ENCODE measurements at regions not wholly inside any gene's neighbourhood (a gene's known extent, or its start where the extent isn't known, plus 50 kb on each side); places are given as distances from the start of the nearest gene placed in this dataset.
A peak's percentile ranks its signal among the peaks of the same experiment; 100 is the strongest.
"Not testable (repeated sequence)": the region's sequence is repeated elsewhere in the genome, so short reads cannot be mapped to it uniquely, and the experiment has no call there.

DNA sequence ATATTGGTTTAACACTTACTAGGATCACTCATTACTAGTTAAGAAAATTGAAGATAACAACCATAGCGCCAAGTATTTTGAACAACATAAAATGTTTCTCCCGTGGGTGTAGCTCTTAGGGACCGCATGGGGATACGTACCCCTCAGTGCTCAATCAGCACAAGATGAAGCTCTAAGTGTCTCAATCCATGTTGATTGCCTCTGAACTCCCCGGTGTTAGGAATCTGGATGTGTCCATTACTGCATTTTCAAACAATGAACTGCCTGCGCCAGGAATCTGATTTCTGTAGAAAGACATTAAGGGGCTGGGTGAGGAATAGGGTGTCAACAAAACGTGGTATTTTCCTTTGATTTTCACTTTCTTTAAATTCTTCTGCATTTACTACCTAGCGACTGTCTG, 100.2 kb downstream of the LMO4 start:
- Mint-ChIP-seq H3K4me3 (no peak overlapping the region), H3K36me3 (no peaks in the 10 kb centered on the region), H3K4me1 (no peaks in the 10 kb centered on the region), H3K27ac (no peak overlapping the region), H3K9me3 (no peaks in the 10 kb centered on the region)
- DNase-seq (ENCODE audit: low spot score in 2 of 2) (no peak), ATAC-seq (no peak)

DNA sequence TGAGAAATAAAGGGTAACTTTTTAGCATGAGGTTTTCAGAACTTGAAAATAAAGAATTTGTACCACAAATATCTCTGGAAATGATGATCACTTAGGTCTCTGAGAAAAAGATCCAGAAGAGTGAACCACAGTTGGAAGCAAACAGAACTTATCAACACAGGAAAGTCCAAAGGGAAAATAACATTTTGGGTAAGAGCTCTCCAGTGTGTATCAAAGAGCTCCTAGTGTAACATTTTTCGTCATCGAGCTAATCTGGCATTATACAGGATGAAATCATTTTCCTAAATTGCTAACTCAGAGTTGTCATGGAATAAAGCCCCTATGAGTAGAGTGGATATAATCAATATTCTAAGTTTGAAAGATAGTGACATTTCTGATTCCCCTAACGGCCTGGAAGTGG, 104.0 kb downstream of the LMO4 start:
- no peaks in the 10 kb centered on the region for H3K36me3 Mint-ChIP-seq

DNA sequence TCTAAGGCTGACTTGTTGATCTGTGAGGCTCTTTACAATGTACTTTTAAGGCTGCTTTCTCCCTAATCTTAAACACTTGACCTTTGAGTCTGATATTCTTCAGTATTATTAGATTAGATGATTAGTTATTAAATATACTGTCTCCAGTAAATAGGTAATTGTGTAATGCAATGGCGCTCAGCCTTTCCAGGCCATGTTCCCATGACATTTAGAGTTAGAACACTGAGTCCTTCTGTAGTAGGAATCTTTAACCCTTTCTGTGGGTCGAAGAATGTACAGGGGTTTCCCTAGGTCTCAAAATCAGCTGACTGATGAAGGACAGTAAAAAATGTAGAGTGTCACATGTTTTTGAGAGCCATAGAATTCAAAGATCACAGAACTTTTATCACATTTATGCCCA, 104.4 kb downstream of the LMO4 start:
- not testable (repeated sequence) for H3K36me3 Mint-ChIP-seq; DNase-seq (ENCODE audit: low spot score in 2 of 2); H3K4me3 Mint-ChIP-seq; H3K27ac Mint-ChIP-seq; H3K9me3 Mint-ChIP-seq; ATAC-seq
- H3K4me1 Mint-ChIP-seq = peaks cover 12% of the 10 kb centered on the region

More for the DNA sequence above, 104.0 kb downstream of the LMO4 start:
- ATAC-seq (no peak), DNase-seq (ENCODE audit: low spot score in 2 of 2) (no peak)
- Mint-ChIP-seq H3K4me1 (peaks cover 12% of the 10 kb centered on the region), H3K9me3 (no peaks in the 10 kb centered on the region), H3K4me3 (no peak overlapping the region), H3K27ac (no peak overlapping the region)

DNA sequence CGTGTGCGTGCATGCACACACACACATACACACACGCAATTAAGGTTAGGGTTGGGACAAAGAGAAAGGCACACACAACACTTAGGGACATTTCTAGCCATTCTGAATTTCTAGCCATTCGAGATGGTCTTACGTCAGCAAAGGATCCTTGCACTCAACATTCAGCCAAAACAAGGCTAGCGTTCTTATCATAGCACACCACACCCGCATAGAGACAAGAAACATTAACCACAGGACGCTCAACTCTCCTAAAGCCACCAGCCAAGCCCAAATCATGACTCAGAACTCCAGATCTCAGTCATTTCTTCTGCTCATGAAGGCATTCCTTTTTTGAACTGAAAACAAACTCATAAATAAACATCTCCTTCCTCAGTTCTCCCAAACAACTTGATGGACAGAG, 106.8 kb downstream of the LMO4 start:
- ATAC-seq (peak; percentile 97), DNase-seq (ENCODE audit: low spot score in 2 of 2) (no peak)
- no peak overlapping the region for H3K4me3 Mint-ChIP-seq

DNA sequence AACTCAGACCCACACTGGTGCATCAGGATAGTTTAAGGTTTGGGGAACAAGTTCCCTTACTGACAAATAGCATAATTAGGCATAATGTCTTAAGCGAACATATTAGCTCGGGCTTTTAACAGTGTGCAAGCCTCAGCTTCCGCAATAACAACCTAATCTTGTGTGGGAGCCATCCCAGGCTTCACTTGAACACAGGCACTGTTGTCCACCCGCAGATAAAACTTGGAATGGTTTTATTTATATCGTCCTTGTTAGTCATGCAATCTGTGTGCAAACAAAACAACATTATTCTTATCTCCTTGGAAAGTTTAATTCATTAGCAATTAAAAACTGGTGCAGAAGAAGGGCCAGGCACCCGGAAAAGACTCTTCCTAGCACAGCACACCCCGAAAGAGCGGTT, 107.4 kb downstream of the LMO4 start:
- not testable (repeated sequence) for DNase-seq (ENCODE audit: low spot score in 2 of 2); ATAC-seq; H3K4me3 Mint-ChIP-seq; H3K27ac Mint-ChIP-seq; H3K9me3 Mint-ChIP-seq; H3K36me3 Mint-ChIP-seq
- H3K4me1 Mint-ChIP-seq = peaks cover 12% of the 10 kb centered on the region

More for the DNA sequence above, 106.8 kb downstream of the LMO4 start:
- Mint-ChIP-seq H3K36me3 (no peaks in the 10 kb centered on the region), H3K27ac (no peak overlapping the region), H3K4me1 (peaks cover 12% of the 10 kb centered on the region), H3K9me3 (no peaks in the 10 kb centered on the region)

DNA sequence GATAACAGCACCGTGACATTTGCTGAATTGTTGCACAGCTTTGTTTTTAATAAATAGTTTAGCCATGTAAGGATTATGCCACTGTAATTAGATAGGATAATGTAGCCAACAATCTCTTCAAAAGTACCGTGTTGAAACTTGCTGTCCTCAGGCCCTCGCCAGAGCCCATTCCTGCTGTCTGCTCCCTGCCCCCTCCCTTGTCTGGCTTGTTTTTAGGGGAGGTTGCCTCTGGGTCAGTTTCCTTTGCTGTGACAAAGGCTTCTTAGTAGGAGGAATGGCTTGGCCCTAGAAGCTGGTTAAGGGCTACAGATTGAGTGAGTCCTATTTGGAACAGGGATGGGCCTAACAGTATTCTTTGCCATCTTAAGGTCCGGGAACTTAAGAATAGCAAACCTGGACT, 107.9 kb downstream of the LMO4 start:
- Mint-ChIP-seq H3K27ac (no peak overlapping the region), H3K9me3 (no peaks in the 10 kb centered on the region), H3K36me3 (no peaks in the 10 kb centered on the region), H3K4me1 (peaks cover 12% of the 10 kb centered on the region), H3K4me3 (no peak overlapping the region)
- DNase-seq (ENCODE audit: low spot score in 2 of 2) (no peak), ATAC-seq (no peak)

DNA sequence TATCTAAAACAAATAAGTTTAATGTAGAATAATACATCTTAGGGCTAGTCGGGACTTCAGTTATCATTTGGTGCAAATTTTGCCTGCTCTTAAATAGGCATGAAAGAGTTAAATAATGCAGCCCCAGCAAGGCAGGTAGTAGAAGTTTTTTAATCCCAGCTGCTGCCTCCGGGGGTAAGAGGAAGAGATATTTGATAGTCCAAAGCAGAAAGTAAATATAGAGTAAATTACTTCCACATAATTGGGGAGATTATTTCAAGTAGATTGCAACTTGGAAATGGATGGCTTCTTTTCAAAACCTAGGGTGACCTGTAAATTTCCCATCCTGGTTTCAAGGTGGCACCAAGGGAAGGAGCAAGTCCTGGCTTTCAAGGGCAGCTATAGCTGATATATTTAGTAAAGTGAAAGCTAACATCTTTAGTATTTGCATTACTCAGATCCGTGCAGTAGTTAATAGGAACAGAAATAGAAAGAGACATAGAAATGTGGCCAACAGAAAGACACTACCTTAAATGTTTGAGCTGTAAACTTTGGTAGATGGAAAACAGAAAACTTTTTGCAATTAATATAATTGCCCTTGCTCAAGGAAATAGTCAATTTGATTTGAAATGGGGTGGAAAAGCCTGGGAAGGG, 109.1 kb downstream of the LMO4 start:
- Mint-ChIP-seq H3K9me3 (no peaks in the 10 kb centered on the region), H3K4me3 (no peak overlapping the region), H3K4me1 (peaks cover 12% of the 10 kb centered on the region), H3K27ac (no peak overlapping the region), H3K36me3 (no peaks in the 10 kb centered on the region)
- no peak for DNase-seq (ENCODE audit: low spot score in 2 of 2)
- no peak for ATAC-seq

DNA sequence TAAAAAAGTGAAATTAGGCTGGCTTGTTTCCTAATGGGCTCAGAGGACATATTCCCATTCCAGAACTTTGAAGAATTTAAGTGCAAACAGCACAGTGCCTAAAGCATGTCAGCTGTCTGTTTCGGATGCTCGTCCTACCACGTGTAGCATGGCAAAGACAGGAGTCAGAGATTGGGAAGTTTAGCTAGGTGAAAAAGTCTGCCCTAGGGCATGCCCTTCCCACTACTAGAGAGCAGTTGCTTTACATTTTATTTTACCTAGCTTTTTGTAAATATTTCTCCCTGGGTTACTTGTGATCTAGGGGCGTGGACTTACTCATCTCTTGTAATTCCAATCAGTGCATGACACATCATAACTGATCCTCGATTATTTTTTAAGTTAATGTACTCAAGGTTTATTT, 111.1 kb downstream of the LMO4 start:
- DNase-seq (ENCODE audit: low spot score in 2 of 2) = no peak
- H3K9me3 Mint-ChIP-seq = peaks cover 6% of the 10 kb centered on the region
- H3K27ac Mint-ChIP-seq = no peak overlapping the region
- ATAC-seq = no peak
- peaks cover 8% of the 10 kb centered on the region for H3K4me1 Mint-ChIP-seq
- H3K36me3 Mint-ChIP-seq = no peaks in the 10 kb centered on the region
- no peak overlapping the region for H3K4me3 Mint-ChIP-seq

DNA sequence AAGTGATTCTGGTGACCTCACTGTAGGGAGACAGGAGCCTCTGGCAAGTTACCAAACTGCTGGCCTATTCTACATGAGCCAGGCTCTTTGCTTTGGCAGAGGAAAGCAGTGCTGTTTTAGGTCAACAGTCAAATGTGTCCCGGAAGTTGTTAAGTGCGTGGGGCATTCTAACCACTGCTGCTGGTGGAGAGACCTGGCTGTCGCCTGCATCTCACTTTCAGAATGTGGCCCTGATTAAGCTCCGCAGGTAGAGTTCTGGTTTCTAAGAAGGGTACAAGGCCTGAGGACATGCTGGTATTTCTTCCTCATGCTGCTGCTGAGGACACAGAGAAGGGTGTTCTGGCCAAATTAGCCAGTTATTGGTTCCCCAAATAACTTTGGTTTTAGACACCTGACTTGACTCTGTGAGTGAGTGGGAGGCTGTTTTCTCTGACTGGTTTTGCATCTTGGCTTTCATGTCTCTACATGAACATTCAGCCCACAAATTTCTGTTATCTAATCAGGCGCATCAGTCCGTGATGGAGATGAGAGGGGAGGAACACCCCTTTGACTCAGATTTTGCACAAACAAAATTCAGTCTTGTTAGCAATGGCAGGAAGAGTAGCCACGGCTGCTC, 120.8 kb downstream of the LMO4 start:
- Mint-ChIP-seq H3K4me3 (peak overlapping the region; percentile 48), H3K36me3 (no peaks in the 10 kb centered on the region), H3K9me3 (peaks cover 7% of the 10 kb centered on the region), H3K4me1 (peaks cover 19% of the 10 kb centered on the region), H3K27ac (peak overlapping the region; percentile 80)
- peak; percentile 94 for ATAC-seq
- peak; percentile 18 to 57 for DNase-seq (ENCODE audit: low spot score in 2 of 2)

DNA sequence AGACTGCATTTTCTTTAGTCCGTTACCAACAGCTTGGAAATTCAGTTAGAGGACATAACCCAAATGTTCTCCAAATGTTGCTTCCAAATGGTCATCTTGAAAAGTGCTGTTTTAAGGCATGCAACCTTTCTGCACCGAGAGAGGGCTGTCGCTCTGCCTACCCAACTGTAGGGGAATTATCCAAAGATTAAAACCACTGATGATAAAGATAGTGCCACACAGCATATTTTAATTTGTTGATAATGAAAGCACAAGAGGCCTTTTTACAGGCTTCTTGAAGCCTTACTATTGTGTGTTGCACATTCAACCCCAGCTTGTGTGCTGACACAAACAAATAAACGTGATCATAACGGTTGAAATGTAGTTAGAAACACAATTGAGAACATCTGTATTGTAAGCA, 121.5 kb downstream of the LMO4 start:
- DNase-seq (ENCODE audit: low spot score in 2 of 2) (no peak), ATAC-seq (no peak)
- H3K4me1 Mint-ChIP-seq = peaks cover 19% of the 10 kb centered on the region
- peak overlapping the region; percentile 48 for H3K4me3 Mint-ChIP-seq
- H3K36me3 Mint-ChIP-seq = no peaks in the 10 kb centered on the region
- peak overlapping the region; percentile 80 for H3K27ac Mint-ChIP-seq
- H3K9me3 Mint-ChIP-seq = peaks cover 4% of the 10 kb centered on the region

DNA sequence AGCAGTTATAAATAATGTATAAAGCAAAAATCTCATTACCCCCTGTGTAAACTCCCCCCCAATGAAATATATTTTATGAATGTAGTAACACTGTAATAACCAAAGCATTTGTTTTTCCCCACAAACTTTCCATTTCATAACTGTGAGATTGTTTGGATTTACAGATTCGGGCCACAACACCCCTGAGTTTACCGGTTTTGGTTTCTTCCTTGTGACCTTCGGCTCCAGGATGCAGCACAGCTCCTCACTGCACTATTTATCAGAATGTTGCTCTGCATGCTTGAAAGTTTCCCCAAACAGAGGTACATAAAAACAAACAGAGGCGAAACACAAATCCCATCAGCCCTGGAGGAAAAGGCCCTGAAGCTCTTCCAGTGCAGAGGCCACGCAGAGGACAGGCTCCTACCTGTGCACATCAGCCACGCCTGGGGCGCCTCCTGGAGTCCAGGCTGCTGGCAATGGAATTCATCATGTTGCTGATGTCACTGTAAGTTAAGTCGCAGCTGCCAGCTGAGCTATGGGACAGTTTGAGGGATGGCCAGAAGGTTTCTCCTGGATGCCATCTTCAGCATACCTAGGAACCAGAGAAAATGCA, 122.0 kb downstream of the LMO4 start:
- Mint-ChIP-seq H3K27ac (no peak overlapping the region), H3K36me3 (no peaks in the 10 kb centered on the region), H3K4me3 (peak overlapping the region; percentile 48), H3K9me3 (no peaks in the 10 kb centered on the region), H3K4me1 (peaks cover 19% of the 10 kb centered on the region)
- no peak for DNase-seq (ENCODE audit: low spot score in 2 of 2)
- no peak for ATAC-seq

DNA sequence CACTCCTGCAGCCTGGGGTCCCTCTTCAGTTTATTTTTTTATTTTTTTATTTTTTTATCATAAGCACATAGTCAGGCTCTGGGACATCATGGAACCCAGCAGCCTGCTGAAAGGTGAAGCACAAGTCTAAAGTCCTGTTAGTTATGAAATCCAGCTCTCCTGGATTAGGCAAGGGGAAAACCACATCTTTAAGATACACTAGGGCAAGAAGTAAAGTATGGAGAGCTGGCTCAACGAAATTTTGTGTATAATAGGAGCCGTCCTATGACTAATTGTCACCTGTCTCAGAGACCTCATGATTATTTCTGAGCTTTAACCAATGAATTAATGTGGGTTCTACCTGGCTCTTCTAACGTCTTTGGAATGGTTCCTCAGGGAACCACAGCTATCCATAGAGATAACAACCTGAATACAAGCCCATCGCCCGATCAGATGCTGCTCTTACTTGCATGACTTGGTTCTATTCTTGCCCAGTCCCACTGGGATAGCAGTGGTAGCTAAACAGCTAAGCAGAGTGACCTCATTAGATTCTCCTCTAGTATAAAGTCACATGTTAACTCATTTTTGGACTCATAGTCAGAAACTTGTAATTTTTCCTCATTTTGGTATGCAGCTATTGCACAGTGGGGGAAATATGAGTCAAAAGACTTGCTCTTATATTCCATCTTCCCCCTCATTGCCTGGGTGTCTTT, 122.7 kb downstream of the LMO4 start:
- DNase-seq (ENCODE audit: low spot score in 2 of 2) (no peak), ATAC-seq (peak; percentile 47)
- H3K4me3 Mint-ChIP-seq = no peak overlapping the region
- no peaks in the 10 kb centered on the region for H3K36me3 Mint-ChIP-seq
- no peak overlapping the region for H3K27ac Mint-ChIP-seq
- H3K4me1 Mint-ChIP-seq = peaks cover 19% of the 10 kb centered on the region
- H3K9me3 Mint-ChIP-seq = no peaks in the 10 kb centered on the region

DNA sequence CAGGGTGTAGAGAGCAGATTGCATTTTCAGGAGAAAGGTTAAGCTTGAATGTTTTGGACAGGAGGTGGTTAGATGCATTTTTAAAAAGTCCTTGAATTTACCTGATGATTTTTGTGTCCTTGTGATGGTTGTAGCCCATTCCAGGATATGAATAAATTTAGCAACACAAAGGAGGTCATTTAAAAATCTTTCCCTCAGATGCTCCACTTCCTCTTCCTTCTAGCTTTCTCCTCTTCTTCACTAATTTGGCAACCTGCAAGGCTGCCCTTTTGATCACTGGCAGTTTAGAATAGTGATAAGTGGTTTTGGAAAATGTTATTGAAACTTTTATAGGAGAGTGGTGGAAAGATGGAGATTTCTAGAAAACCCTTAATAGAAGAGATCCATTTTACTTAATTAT, 124.0 kb downstream of the LMO4 start:
- no peaks in the 10 kb centered on the region for H3K9me3 Mint-ChIP-seq
- H3K4me3 Mint-ChIP-seq = no peak overlapping the region
- DNase-seq (ENCODE audit: low spot score in 2 of 2) = no peak
- H3K36me3 Mint-ChIP-seq = no peaks in the 10 kb centered on the region
- peaks cover 19% of the 10 kb centered on the region for H3K4me1 Mint-ChIP-seq
- no peak overlapping the region for H3K27ac Mint-ChIP-seq
- no peak for ATAC-seq

DNA sequence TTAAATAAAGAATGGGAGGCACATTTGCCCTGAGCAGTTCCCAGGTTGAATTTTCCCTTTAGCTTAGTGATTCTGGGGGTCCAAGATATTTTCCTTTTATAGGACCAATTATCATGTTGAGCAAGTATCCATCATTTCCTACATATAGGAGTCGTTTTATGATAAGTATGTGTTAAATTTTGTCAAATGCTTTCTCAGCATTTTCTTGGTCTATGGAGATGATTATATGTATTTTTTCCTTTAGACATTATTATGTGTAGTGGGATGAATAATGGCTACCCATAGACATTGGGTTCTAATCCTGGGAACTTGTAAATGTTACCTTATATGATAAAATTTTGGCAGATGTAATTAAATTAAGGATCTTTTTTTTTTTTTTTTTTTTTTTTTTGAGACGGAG, 128.7 kb downstream of the LMO4 start:
- no peak overlapping the region for H3K4me3 Mint-ChIP-seq
- no peaks in the 10 kb centered on the region for H3K36me3 Mint-ChIP-seq
- ATAC-seq = no peak
- no peak overlapping the region for H3K27ac Mint-ChIP-seq
- no peaks in the 10 kb centered on the region for H3K9me3 Mint-ChIP-seq
- H3K4me1 Mint-ChIP-seq = no peaks in the 10 kb centered on the region
- no peak for DNase-seq (ENCODE audit: low spot score in 2 of 2)

DNA sequence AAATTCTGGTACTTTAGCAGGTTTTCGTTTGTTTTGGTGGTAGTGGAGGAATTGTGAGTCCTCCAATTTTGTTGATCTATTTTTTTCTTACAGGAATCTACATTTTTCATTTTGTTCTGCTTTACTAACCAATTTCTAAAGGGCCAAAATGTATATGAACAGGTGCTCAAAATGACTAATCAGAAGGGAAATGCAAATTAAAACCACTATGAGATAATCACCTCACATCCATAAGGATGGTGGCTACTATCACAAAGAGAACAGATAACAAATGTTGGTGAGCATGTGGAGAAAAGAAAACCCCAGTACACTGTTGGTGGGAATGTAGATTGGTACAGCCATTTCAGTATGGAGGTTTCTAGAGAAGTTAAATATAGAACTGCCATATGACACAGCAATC, 134.2 kb downstream of the LMO4 start:
- Mint-ChIP-seq H3K27ac (no peak overlapping the region), H3K36me3 (no peaks in the 10 kb centered on the region), H3K9me3 (no peaks in the 10 kb centered on the region), H3K4me1 (no peaks in the 10 kb centered on the region), H3K4me3 (no peak overlapping the region)
- ATAC-seq (no peak), DNase-seq (ENCODE audit: low spot score in 2 of 2) (no peak)

DNA sequence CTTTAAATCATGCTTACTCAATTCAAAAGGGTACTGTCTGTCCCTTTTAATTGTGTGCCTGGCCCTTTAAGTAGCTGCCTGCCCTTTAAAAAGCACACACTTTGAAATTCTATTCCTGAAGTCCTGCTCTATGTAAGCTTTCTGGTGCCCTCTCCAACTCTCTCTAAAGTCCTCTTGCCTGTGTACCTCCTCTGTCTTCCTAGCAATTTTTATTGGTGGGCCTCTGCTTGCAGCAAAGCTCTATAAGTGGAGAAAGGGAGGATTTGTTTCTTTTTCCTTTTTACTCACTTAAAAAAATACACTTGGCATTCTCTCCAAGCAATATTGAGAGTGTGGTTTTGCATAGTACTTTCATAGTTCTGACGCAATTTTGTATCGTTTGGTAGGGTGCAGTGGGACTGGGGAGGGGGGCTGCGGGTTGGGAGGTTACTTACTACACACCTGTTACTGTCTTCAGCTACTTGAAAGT, 135.4 kb downstream of the LMO4 start:
- no peaks in the 10 kb centered on the region for H3K4me1 Mint-ChIP-seq
- ATAC-seq (no peak), DNase-seq (ENCODE audit: low spot score in 2 of 2) (no peak)
- no peak overlapping the region for H3K27ac Mint-ChIP-seq
- no peak overlapping the region for H3K4me3 Mint-ChIP-seq
- H3K36me3 Mint-ChIP-seq = no peaks in the 10 kb centered on the region
- no peaks in the 10 kb centered on the region for H3K9me3 Mint-ChIP-seq

Measured in stimulated activated effector memory CD8-positive, alpha-beta T cell treated with anti-CD3 and anti-CD28 coated beads, Interleukin-12 subunit alpha, Interleukin-12 subunit beta, amount 100 ng/mL, for 72 hours (primary cell).